HEK293 (cell line): ENCODE measurements at regions not wholly inside any gene's neighbourhood (a gene's known extent, or its start where the extent isn't known, plus 50 kb on each side); places are given as distances from the start of the nearest gene placed in this dataset.

Source experiments
- ELK4 ChIP-seq: IDR thresholded peaks from 2 replicates; pipeline ENCODE4 v1.6.1; 2011; ENCODE audit warnings: mild to moderate bottlenecking, low read depth, low read length, borderline replicate concordance
- GFI1B ChIP-seq: fragments of 450-650 bp; formaldehyde crosslinking; IDR thresholded peaks from 2 replicates; pipeline ENCODE4 v1.5.1; 2016; ENCODE audit warnings: missing biosample characterization, missing genetic modification characterization
- YY1 ChIP-seq: fragments of 450-650 bp; formaldehyde crosslinking; IDR thresholded peaks from 2 replicates; pipeline ENCODE4 v1.5.1; 2018; ENCODE audit warnings: missing biosample characterization, missing genetic modification characterization
- ZBTB1 ChIP-seq: fragments of 450-650 bp; formaldehyde crosslinking; IDR thresholded peaks from 2 replicates; pipeline ENCODE4 v1.5.1; 2016; ENCODE audit warnings: missing biosample characterization, missing genetic modification characterization
- ZFP69B ChIP-seq: fragments of 450-650 bp; formaldehyde crosslinking; IDR thresholded peaks from 2 replicates; pipeline ENCODE4 v1.5.1; 2016; ENCODE audit warnings: missing biosample characterization, missing genetic modification characterization
- ZNF10 ChIP-seq: fragments of 450-650 bp; formaldehyde crosslinking; IDR thresholded peaks from 2 replicates; pipeline ENCODE4 v1.5.1; 2017; ENCODE audit warnings: missing biosample characterization, missing genetic modification characterization
- ZNF114 ChIP-seq: fragments of 450-650 bp; formaldehyde crosslinking; IDR thresholded peaks from 2 replicates; pipeline ENCODE4 v1.5.0; 2017; ENCODE audit warnings: missing biosample characterization, missing genetic modification characterization
- ZNF138 ChIP-seq: fragments of 450-650 bp; formaldehyde crosslinking; IDR thresholded peaks from 2 replicates; pipeline ENCODE4 v1.5.1; 2016; ENCODE audit warnings: missing biosample characterization, missing genetic modification characterization, borderline replicate concordance
- ZNF391 ChIP-seq: fragments of 450-650 bp; formaldehyde crosslinking; IDR thresholded peaks from 2 replicates; pipeline ENCODE4 v1.5.1; 2016; ENCODE audit warnings: low read depth, missing biosample characterization, missing genetic modification characterization, borderline replicate concordance
- ZNF510 ChIP-seq: fragments of 450-650 bp; formaldehyde crosslinking; IDR thresholded peaks from 2 replicates; pipeline ENCODE4 v1.5.1; 2018; ENCODE audit warnings: mild to moderate bottlenecking, missing genetic modification characterization, missing biosample characterization; ENCODE audit not compliant: insufficient replicate concordance
- ZNF558 ChIP-seq: fragments of 450-650 bp; formaldehyde crosslinking; IDR thresholded peaks from 2 replicates; pipeline ENCODE4 v1.5.1; 2016; ENCODE audit warnings: missing biosample characterization, missing genetic modification characterization
- TF ChIP-seq, protein P1 (sequence below): fragments of 450-650 bp; formaldehyde crosslinking; IDR thresholded peaks from 2 replicates; pipeline ENCODE4 v1.5.1; 2016; ENCODE audit warnings: missing biosample characterization, missing genetic modification characterization
- TF ChIP-seq, protein P2 (sequence below): fragments of 450-650 bp; formaldehyde crosslinking; IDR thresholded peaks from 2 replicates; pipeline ENCODE4 v1.5.1; 2016; ENCODE audit warnings: missing biosample characterization, missing genetic modification characterization

DNA sequence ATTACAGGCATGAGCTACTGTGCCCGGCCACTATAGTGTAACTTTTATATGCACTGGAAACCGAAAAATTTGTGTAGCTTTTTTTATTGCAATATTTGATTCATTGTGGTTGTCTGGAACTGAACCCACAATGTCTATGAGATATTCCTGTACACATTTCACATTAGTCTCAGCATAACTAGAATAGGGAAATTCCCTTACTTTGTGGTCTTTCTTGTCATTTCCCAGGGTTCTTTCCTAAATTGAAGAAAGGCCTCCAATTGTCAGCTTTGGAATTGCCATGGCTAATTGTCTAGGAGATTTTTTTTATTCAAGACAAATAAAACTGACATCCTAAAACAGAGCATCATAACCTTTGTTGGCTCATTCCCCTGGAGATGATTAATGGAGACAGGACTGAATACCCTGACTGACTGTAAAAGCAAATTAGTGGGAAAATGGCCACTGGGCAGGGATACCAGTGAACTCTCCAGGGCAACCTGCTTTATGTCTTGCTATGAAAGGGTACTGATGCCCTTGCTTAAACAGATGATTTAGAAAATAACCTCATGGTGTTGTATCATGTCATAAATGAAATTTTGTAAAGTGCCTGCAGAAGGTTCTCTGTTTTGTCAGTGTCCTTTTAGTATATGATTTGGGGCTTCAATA lies 576.9 kb downstream of the RFPL4B start:
- TF ChIP-seq, protein P1, sequence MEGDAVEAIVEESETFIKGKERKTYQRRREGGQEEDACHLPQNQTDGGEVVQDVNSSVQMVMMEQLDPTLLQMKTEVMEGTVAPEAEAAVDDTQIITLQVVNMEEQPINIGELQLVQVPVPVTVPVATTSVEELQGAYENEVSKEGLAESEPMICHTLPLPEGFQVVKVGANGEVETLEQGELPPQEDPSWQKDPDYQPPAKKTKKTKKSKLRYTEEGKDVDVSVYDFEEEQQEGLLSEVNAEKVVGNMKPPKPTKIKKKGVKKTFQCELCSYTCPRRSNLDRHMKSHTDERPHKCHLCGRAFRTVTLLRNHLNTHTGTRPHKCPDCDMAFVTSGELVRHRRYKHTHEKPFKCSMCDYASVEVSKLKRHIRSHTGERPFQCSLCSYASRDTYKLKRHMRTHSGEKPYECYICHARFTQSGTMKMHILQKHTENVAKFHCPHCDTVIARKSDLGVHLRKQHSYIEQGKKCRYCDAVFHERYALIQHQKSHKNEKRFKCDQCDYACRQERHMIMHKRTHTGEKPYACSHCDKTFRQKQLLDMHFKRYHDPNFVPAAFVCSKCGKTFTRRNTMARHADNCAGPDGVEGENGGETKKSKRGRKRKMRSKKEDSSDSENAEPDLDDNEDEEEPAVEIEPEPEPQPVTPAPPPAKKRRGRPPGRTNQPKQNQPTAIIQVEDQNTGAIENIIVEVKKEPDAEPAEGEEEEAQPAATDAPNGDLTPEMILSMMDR (tag by site-specific recombination): no peak
- TF ChIP-seq ZFP69B (tag by site-specific recombination) (no peak), ZNF114 (no peak), ELK4 (no peak), GFI1B (tag by site-specific recombination) (no peak), ZBTB1 (tag by site-specific recombination) (no peak), ZNF138 (tag by site-specific recombination) (no peak), YY1 (tag by site-specific recombination) (no peak), ZNF10 (tag by site-specific recombination) (no peak), ZNF510 (no peak), ZNF558 (no peak), ZNF391 (tag by site-specific recombination) (no peak)
- TF ChIP-seq, protein P2, sequence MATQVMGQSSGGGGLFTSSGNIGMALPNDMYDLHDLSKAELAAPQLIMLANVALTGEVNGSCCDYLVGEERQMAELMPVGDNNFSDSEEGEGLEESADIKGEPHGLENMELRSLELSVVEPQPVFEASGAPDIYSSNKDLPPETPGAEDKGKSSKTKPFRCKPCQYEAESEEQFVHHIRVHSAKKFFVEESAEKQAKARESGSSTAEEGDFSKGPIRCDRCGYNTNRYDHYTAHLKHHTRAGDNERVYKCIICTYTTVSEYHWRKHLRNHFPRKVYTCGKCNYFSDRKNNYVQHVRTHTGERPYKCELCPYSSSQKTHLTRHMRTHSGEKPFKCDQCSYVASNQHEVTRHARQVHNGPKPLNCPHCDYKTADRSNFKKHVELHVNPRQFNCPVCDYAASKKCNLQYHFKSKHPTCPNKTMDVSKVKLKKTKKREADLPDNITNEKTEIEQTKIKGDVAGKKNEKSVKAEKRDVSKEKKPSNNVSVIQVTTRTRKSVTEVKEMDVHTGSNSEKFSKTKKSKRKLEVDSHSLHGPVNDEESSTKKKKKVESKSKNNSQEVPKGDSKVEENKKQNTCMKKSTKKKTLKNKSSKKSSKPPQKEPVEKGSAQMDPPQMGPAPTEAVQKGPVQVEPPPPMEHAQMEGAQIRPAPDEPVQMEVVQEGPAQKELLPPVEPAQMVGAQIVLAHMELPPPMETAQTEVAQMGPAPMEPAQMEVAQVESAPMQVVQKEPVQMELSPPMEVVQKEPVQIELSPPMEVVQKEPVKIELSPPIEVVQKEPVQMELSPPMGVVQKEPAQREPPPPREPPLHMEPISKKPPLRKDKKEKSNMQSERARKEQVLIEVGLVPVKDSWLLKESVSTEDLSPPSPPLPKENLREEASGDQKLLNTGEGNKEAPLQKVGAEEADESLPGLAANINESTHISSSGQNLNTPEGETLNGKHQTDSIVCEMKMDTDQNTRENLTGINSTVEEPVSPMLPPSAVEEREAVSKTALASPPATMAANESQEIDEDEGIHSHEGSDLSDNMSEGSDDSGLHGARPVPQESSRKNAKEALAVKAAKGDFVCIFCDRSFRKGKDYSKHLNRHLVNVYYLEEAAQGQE: no peak
